Glutamatergic neuron (in vitro differentiated cells): ENCODE measurements at regions not wholly inside any gene's neighbourhood (a gene's known extent, or its start where the extent isn't known, plus 50 kb on each side); places are given as distances from the start of the nearest gene placed in this dataset.

Experiments
- DNase-seq: peaks from one replicate; pipeline ENCODE4 v3.0.0; 2022
- H3K27ac Mint-ChIP-seq: one replicate; pipeline ENCODE4 v1.8.0; 2020; ENCODE audit warnings: mild to moderate bottlenecking, mixed read lengths, inconsistent platforms; ENCODE audit not compliant: unreplicated experiment
- H3K27me3 Mint-ChIP-seq: one replicate; pipeline ENCODE4 v1.8.0; 2020; ENCODE audit warnings: mild to moderate bottlenecking, moderate library complexity, mixed read lengths, inconsistent platforms; ENCODE audit not compliant: unreplicated experiment
- H3K36me3 Mint-ChIP-seq: one replicate; pipeline ENCODE4 v1.8.0; 2020; ENCODE audit warnings: mild to moderate bottlenecking, mixed read lengths, inconsistent platforms; ENCODE audit not compliant: unreplicated experiment
- H3K4me1 Mint-ChIP-seq: one replicate; pipeline ENCODE4 v1.8.0; 2020; ENCODE audit warnings: mild to moderate bottlenecking, low read depth, mixed read lengths, inconsistent platforms; ENCODE audit not compliant: unreplicated experiment
- H3K4me3 Mint-ChIP-seq: one replicate; pipeline ENCODE4 v1.8.0; 2020; ENCODE audit warnings: mild to moderate bottlenecking, mixed read lengths, inconsistent platforms; ENCODE audit not compliant: unreplicated experiment
- H3K9me3 Mint-ChIP-seq: one replicate; pipeline ENCODE4 v1.8.0; 2020; ENCODE audit warnings: mild to moderate bottlenecking, moderate library complexity, mixed read lengths, inconsistent platforms; ENCODE audit not compliant: unreplicated experiment
- TF ChIP-seq, protein P1 (sequence below): fragments of 200-600 bp; sonication (generic); IDR thresholded peaks from one replicate; pipeline ENCODE4 v1.5.0; 2021; ENCODE audit not compliant: partially characterized antibody, unreplicated experiment

- H3K27ac Mint-ChIP-seq = no peak overlapping the region
- H3K9me3 Mint-ChIP-seq = peaks cover 1% of the 10 kb centered on the region
- no peak overlapping the region for H3K4me3 Mint-ChIP-seq
- H3K4me1 Mint-ChIP-seq = peaks cover 6% of the 10 kb centered on the region
- no peaks in the 10 kb centered on the region for H3K36me3 Mint-ChIP-seq
- peaks cover 1% of the 10 kb centered on the region for H3K27me3 Mint-ChIP-seq
- DNase-seq = no peak
- TF ChIP-seq, protein P1, sequence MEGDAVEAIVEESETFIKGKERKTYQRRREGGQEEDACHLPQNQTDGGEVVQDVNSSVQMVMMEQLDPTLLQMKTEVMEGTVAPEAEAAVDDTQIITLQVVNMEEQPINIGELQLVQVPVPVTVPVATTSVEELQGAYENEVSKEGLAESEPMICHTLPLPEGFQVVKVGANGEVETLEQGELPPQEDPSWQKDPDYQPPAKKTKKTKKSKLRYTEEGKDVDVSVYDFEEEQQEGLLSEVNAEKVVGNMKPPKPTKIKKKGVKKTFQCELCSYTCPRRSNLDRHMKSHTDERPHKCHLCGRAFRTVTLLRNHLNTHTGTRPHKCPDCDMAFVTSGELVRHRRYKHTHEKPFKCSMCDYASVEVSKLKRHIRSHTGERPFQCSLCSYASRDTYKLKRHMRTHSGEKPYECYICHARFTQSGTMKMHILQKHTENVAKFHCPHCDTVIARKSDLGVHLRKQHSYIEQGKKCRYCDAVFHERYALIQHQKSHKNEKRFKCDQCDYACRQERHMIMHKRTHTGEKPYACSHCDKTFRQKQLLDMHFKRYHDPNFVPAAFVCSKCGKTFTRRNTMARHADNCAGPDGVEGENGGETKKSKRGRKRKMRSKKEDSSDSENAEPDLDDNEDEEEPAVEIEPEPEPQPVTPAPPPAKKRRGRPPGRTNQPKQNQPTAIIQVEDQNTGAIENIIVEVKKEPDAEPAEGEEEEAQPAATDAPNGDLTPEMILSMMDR = no peak
Measured at GRCh38 chr2:58569475-58570185, 328.5 kb upstream of the FANCL start.

DNA sequence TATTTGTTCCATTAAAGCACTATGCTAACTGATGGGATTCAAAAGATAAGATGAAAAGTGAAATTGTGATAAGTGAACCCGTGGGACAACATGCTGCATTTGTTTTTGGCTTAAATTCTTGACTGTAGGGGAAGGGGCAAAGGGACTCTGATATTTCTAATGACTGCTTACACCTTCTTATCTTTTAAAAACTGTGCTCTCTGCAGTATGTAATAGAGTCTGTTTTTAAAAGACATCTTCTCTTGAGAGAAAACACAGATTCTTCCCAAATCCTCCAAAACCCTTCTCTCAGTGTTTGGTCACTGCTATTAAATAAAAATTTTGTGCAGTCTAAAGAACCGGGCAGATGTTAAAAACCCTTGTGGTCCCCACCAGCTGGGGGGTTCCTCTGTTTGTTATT lies 327.8 kb upstream of the FANCL start:
- DNase-seq = no peak
- H3K27me3 Mint-ChIP-seq = peaks cover 1% of the 10 kb centered on the region
- no peak overlapping the region for H3K4me3 Mint-ChIP-seq
- no peaks in the 10 kb centered on the region for H3K36me3 Mint-ChIP-seq
- peaks cover 6% of the 10 kb centered on the region for H3K4me1 Mint-ChIP-seq
- no peak overlapping the region for H3K27ac Mint-ChIP-seq
- peaks cover 1% of the 10 kb centered on the region for H3K9me3 Mint-ChIP-seq
- TF ChIP-seq, protein P1 = no peak

DNA sequence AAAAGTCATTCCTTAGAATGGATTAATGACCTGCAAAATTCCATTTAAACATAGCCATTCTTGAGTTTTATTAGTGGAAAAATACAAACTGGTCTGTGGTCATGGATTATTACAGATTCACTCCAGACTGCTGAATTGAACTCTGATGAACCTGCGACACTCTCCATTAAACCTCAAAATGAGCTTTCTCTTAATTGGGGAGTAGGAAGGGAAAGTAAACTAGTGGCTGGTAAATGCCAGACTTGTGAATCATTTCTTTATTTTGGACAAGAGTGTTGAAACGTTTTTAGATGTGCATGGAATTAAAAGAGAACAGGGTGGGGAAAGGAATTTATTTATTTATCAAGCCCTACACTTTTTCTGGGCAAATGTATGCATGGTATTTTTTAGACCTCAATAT lies 321.2 kb upstream of the FANCL start:
- H3K27ac Mint-ChIP-seq = no peak overlapping the region
- TF ChIP-seq, protein P1 = no peak
- no peak overlapping the region for H3K4me3 Mint-ChIP-seq
- peaks cover 3% of the 10 kb centered on the region for H3K36me3 Mint-ChIP-seq
- no peaks in the 10 kb centered on the region for H3K9me3 Mint-ChIP-seq
- no peak for DNase-seq
- H3K4me1 Mint-ChIP-seq = peaks cover under 1% of the 10 kb centered on the region
- no peaks in the 10 kb centered on the region for H3K27me3 Mint-ChIP-seq

- no peak overlapping the region for H3K4me3 Mint-ChIP-seq
- no peaks in the 10 kb centered on the region for H3K9me3 Mint-ChIP-seq
- no peak overlapping the region for H3K27ac Mint-ChIP-seq
- peaks cover 3% of the 10 kb centered on the region for H3K36me3 Mint-ChIP-seq
- TF ChIP-seq, protein P1 = no peak
- H3K4me1 Mint-ChIP-seq = peaks cover 11% of the 10 kb centered on the region
- H3K27me3 Mint-ChIP-seq = no peaks in the 10 kb centered on the region
- no peak for DNase-seq
Measured at GRCh38 chr2:58560531-58560930, 319.4 kb upstream of the FANCL start.

DNA sequence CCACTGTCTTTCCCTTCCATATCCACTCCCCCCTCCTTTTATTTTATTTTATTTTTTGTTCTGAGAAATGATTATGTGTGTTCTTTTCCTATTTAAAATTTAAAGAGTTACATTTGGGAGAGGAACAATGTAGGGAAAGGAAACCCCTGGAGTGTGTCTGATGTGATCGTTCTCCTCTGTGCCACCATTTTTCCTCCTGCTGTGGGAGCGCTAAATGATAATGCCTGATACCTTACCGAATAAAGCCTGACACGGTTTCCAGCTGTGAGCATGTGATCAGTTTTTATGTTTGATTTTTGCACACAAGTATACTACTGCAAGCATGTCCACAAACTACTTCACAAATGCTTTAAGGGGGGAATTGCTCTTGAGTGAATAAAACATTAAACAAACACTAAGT lies 317.8 kb upstream of the FANCL start:
- H3K27ac Mint-ChIP-seq = no peak overlapping the region

More for the DNA sequence above, 317.8 kb upstream of the FANCL start:
- no peaks in the 10 kb centered on the region for H3K9me3 Mint-ChIP-seq
- TF ChIP-seq, protein P1 = no peak
- peaks cover 11% of the 10 kb centered on the region for H3K4me1 Mint-ChIP-seq
- H3K4me3 Mint-ChIP-seq = no peak overlapping the region
- H3K27me3 Mint-ChIP-seq = no peaks in the 10 kb centered on the region
- H3K36me3 Mint-ChIP-seq = peaks cover 3% of the 10 kb centered on the region
- no peak for DNase-seq
